Sigmoid colon (tissue), 6 donors: ENCODE measurements at regions not wholly inside any gene's neighbourhood (a gene's known extent, or its start where the extent isn't known, plus 50 kb on each side); places are given as distances from the start of the nearest gene placed in this dataset.

Experiments used
- DNase-seq: peaks from one replicate; pipeline ENCODE4 v3.0.0-alpha.2; 2019
- H3K27ac ChIP-seq, 4 donors: fragments of 200-600 bp; sonication (generic); one replicate each; pipeline ENCODE4 v1.5.1; 2016 to 2019; ENCODE audit warnings: mild to moderate bottlenecking in 1 of 4
- H3K27me3 ChIP-seq, 3 donors: fragments of 200-600 bp; sonication (generic); one replicate each; pipeline ENCODE4 v1.5.1; 2019; ENCODE audit warnings: mild to moderate bottlenecking in 1 of 3
- H3K36me3 ChIP-seq, 4 donors: fragments of 200-600 bp; sonication (generic); one replicate each; pipeline ENCODE4 v1.5.1; 2016 to 2019
- H3K4me1 ChIP-seq, 4 donors: fragments of 200-600 bp; sonication (generic); one replicate each; pipeline ENCODE4 v1.5.1; 2017 to 2019
- H3K4me3 ChIP-seq, 4 donors: fragments of 200-600 bp; sonication (generic); one replicate each; pipeline ENCODE4 v1.5.1; 2017 to 2019; ENCODE audit warnings: mild to moderate bottlenecking in 2 of 4, moderate library complexity in 1 of 4
- H3K9me3 ChIP-seq, 4 donors: fragments of 200-600 bp in 3 of 4; sonication (generic) in 3 of 4; one replicate each; pipeline versions ENCODE4 v1.5.1 to v1.6.1; 2013 to 2019
- EP300 ChIP-seq, 4 donors: sonication (generic); formaldehyde crosslinking; IDR thresholded peaks; one replicate each; pipeline ENCODE4 v1.6.1; 2017; ENCODE audit warnings: antibody characterized with exemption in 4 of 4
- POLR2A ChIP-seq, 2 donors: fragments of 450-650 bp; IDR thresholded peaks; one replicate each; pipeline ENCODE4 v1.6.1; 2016; ENCODE audit warnings: antibody characterized with exemption in 2 of 2, mild to moderate bottlenecking in 2 of 2, moderate library complexity in 2 of 2
- POLR2AphosphoS5 ChIP-seq, 4 donors: sonication (generic); formaldehyde crosslinking; IDR thresholded peaks; one replicate each; pipeline ENCODE4 v1.6.1; 2017; ENCODE audit warnings: antibody characterized with exemption in 4 of 4
- WGBS, 2 donors: extraction: QIAGEN DNeasy Blood & Tissue Kit; methylation state at CpG; one replicate each; pipeline ENCODE4 v1.1.7; 2013; 5-methylcytosine and 5-hydroxymethylcytosine counted together
- intact Hi-C: fragments of 100-400 bp; cut with DNase I; formaldehyde crosslinking; loops from one replicate; pipeline ENCODE4 v1.15.1; 2023
- TF ChIP-seq, protein P1 (sequence below), 4 experiments: fragments of 450-650 bp in 3 of 4; fragments of 200-600 bp in 1 of 4; IDR thresholded peaks; one replicate each; pipeline ENCODE4 v1.5.1; 2016 to 2019; ENCODE audit warnings: antibody characterized with exemption in 4 of 4, mild to moderate bottlenecking in 3 of 4, moderate library complexity in 2 of 4
- donor health status: healthy with polysubstance abuse.
- donor health status: healthy.

DNA sequence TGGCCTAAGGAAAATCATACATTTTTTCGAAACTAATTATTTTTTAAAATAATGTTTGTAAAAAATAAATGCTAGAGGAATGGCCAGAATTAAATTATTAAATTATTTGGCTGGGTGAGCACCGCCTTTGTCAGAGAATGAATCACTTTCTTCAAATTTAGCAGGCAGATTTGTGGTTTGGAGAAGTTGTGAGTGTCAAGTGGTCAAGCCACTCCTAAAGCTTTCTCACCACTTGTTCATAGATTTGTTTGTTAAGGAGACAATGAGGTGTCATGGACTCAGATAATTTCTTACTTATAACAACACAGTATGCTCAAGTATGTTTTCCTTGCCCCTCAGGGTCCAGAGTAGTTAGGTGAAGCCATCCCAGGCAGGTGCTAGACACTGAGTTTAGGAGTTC lies 196.2 kb downstream of the TUSC7 start:
- intact Hi-C loops = no loop called here
- H3K9me3 ChIP-seq = no peaks in the 10 kb centered on the region

DNA sequence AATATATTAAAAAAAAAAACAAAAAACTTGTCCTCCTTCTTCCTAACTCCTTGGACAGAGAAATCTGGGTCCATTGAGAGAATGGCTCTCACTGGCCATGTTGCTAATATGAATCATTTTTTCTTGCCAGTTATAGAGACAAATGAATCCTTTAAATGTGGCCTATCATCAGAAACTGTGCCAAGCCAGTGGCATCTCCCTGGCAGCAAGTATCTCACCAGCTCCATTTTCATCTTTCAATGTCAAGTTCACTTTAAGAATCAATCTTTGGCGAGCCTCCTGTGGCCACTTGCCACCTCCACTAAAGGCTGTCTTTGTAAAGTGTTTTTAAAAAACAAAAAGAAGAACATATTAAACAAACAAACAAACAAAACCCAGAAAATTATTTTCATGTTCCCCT lies 202.5 kb downstream of the TUSC7 start:
- intact Hi-C loops = no loop called here
- no peak for DNase-seq
- no peaks in the 10 kb centered on the region for H3K36me3 ChIP-seq
- no peak overlapping the region for H3K4me3 ChIP-seq
- H3K27me3 ChIP-seq = no peaks in the 10 kb centered on the region
- no peaks in the 10 kb centered on the region for H3K4me1 ChIP-seq
- no peaks in the 10 kb centered on the region for H3K9me3 ChIP-seq
- no peak overlapping the region for H3K27ac ChIP-seq
- no peak for TF ChIP-seq EP300 (IDR thresholded peaks at IDR 0.05)
- TF ChIP-seq, protein P1, sequence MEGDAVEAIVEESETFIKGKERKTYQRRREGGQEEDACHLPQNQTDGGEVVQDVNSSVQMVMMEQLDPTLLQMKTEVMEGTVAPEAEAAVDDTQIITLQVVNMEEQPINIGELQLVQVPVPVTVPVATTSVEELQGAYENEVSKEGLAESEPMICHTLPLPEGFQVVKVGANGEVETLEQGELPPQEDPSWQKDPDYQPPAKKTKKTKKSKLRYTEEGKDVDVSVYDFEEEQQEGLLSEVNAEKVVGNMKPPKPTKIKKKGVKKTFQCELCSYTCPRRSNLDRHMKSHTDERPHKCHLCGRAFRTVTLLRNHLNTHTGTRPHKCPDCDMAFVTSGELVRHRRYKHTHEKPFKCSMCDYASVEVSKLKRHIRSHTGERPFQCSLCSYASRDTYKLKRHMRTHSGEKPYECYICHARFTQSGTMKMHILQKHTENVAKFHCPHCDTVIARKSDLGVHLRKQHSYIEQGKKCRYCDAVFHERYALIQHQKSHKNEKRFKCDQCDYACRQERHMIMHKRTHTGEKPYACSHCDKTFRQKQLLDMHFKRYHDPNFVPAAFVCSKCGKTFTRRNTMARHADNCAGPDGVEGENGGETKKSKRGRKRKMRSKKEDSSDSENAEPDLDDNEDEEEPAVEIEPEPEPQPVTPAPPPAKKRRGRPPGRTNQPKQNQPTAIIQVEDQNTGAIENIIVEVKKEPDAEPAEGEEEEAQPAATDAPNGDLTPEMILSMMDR (IDR thresholded peaks at IDR 0.05) = no peak
- no peak for TF ChIP-seq POLR2A (IDR thresholded peaks at IDR 0.05)
- no peak for TF ChIP-seq POLR2AphosphoS5 (IDR thresholded peaks at IDR 0.05)
- WGBS, 2 donors = 77 to 78% methylated on average over 1 of the region's 1 CpG

More for the DNA sequence above, 196.2 kb downstream of the TUSC7 start:
- H3K4me1 ChIP-seq = no peaks in the 10 kb centered on the region
- WGBS, 2 donors = 78 to 82% methylated on average over 2 of the region's 2 CpGs
- no peak for DNase-seq
- no peaks in the 10 kb centered on the region for H3K36me3 ChIP-seq
- H3K4me3 ChIP-seq = no peak overlapping the region
- TF ChIP-seq, protein P1 (IDR thresholded peaks at IDR 0.05) = no peak
- TF ChIP-seq POLR2AphosphoS5 (IDR thresholded peaks at IDR 0.05) (no peak), POLR2A (IDR thresholded peaks at IDR 0.05) (no peak), EP300 (IDR thresholded peaks at IDR 0.05) (no peak)
- H3K27me3 ChIP-seq = no peaks in the 10 kb centered on the region
- H3K27ac ChIP-seq = no peak overlapping the region

DNA sequence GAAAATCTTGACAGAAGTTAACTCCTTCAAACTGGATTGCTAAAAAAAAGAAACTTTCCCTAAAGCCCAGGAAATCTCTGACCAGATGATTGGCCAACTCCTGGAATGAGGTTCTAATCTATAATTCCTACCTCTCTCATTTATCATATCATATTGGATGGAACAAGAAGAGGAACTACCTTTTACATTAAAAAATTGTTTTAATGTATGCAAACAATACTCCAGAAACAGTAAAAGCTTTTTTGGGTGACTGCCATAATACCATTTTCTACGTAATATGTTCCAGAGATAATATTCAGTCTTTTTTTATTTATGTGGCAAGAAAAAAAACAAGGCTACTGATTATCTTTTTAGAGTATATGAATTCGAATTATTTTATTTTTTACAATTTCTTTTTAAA lies 204.4 kb downstream of the TUSC7 start:
- Histone ChIP-seq H3K9me3 (no peaks in the 10 kb centered on the region), H3K4me1 (no peaks in the 10 kb centered on the region), H3K27ac (no peak overlapping the region), H3K27me3 (no peaks in the 10 kb centered on the region), H3K36me3 (no peaks in the 10 kb centered on the region), H3K4me3 (no peak overlapping the region)
- TF ChIP-seq EP300 (IDR thresholded peaks at IDR 0.05) (no peak), POLR2A (IDR thresholded peaks at IDR 0.05) (no peak), POLR2AphosphoS5 (IDR thresholded peaks at IDR 0.05) (no peak)
- TF ChIP-seq, protein P1 (IDR thresholded peaks at IDR 0.05) = no peak
- 47 to 53% methylated on average over 2 of the region's 2 CpGs for WGBS, 2 donors
- no peak for DNase-seq
- intact Hi-C loops = no loop called here

DNA sequence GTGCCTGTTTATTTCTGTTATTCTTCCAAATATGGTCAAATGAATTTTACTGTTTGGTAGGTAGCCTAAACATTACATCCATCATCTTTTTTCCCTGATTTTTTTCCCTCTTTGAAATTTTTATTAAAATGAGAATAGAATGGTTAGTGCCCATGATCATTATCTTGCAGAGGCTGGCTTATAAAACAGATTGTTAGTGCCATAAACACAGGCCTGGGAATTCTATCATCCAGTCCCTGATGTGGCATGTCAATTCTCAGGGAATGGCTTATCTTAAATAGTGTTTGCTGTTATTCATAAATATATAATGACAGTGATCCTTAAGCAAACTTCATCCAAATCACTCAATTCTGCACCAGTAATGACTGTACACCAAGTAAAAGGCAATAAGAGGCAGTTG lies 207.3 kb downstream of the TUSC7 start:
- H3K27ac ChIP-seq = no peak overlapping the region
- intact Hi-C loops = no loop called here
- H3K4me3 ChIP-seq = no peak overlapping the region
- H3K9me3 ChIP-seq = no peaks in the 10 kb centered on the region
- TF ChIP-seq EP300 (IDR thresholded peaks at IDR 0.05) (no peak), POLR2A (IDR thresholded peaks at IDR 0.05) (no peak), POLR2AphosphoS5 (IDR thresholded peaks at IDR 0.05) (no peak)
- TF ChIP-seq, protein P1 (IDR thresholded peaks at IDR 0.05) = no peak
- H3K36me3 ChIP-seq = no peaks in the 10 kb centered on the region
- no peaks in the 10 kb centered on the region for H3K27me3 ChIP-seq
- H3K4me1 ChIP-seq = no peaks in the 10 kb centered on the region
- no peak for DNase-seq

DNA sequence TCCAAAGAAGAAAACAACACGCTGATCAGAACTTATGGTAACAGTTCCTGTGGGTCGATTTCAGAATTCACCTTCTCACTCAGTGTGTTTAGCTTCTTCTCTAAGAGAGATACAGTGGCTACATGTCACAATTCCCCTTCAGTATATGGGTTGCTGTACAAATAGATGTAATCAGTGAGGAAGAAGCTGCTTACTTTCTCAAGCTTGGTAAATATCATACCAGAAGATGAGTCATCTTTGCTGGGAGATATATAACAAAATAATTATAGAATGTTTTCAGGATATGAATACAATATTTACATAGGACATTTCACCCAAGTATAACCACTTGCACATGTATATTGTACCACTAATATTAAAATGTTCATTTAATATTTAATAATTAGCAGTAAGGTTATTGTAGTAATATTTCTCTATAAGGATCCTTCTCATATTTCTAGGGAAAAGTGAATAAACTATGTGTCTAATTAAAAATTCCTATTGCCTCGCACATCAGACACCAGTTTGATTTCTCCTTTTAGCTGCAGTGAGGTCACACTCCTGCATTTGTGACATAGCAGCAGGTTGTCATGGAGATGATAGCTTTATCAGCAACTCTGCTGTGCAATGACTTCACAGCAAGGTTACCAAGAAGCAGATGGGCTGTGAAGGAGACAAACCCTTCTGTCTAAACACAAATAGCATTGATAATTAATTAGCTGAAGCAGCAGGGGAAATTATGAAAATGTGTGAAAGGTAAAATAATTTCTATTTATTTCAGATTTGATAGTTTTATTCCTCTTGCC lies 211.4 kb downstream of the TUSC7 start:
- intact Hi-C loops = no loop called here
- no peak overlapping the region for H3K27ac ChIP-seq
- H3K36me3 ChIP-seq = no peaks in the 10 kb centered on the region
- 55 to 78% methylated on average over 3 of the region's 3 CpGs for WGBS, 2 donors
- H3K9me3 ChIP-seq = peaks cover 0 to 8% (median 3%) of the 10 kb centered on the region in 4 donors
- no peaks in the 10 kb centered on the region for H3K4me1 ChIP-seq
- no peak for DNase-seq
- H3K27me3 ChIP-seq = no peaks in the 10 kb centered on the region
- H3K4me3 ChIP-seq = no peak overlapping the region
- TF ChIP-seq EP300 (IDR thresholded peaks at IDR 0.05) (no peak), POLR2A (IDR thresholded peaks at IDR 0.05) (no peak)
- TF ChIP-seq, protein P1 (IDR thresholded peaks at IDR 0.05) = no peak
